ENCODE measurements at regions not wholly inside any gene's neighbourhood (a gene's known extent, or its start where the extent isn't known, plus 50 kb on each side); places are given as distances from the start of the nearest gene placed in this dataset.

- Histone ChIP-seq H3K9me3 (no peaks in the 10 kb centered on the region), H3K36me3 (no peaks in the 10 kb centered on the region), H3K27me3 (replicated peaks in 1 of 7) (peaks cover 0 to 69% (median 12%) of the 10 kb centered on the region in 7 donors), H3K27ac (no peak overlapping the region), H3K4me1 (no peaks in the 10 kb centered on the region), H3K4me3 (no peak overlapping the region)
- TF ChIP-seq POLR2AphosphoS5 (IDR thresholded peaks at IDR 0.05) (no peak), POLR2A (IDR thresholded peaks at IDR 0.05) (no peak)
- TF ChIP-seq, protein P1, sequence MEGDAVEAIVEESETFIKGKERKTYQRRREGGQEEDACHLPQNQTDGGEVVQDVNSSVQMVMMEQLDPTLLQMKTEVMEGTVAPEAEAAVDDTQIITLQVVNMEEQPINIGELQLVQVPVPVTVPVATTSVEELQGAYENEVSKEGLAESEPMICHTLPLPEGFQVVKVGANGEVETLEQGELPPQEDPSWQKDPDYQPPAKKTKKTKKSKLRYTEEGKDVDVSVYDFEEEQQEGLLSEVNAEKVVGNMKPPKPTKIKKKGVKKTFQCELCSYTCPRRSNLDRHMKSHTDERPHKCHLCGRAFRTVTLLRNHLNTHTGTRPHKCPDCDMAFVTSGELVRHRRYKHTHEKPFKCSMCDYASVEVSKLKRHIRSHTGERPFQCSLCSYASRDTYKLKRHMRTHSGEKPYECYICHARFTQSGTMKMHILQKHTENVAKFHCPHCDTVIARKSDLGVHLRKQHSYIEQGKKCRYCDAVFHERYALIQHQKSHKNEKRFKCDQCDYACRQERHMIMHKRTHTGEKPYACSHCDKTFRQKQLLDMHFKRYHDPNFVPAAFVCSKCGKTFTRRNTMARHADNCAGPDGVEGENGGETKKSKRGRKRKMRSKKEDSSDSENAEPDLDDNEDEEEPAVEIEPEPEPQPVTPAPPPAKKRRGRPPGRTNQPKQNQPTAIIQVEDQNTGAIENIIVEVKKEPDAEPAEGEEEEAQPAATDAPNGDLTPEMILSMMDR (IDR thresholded peaks at IDR 0.05 in 8 of 11, conservative IDR thresholded peaks at IDR 0.05 in 3 of 11) = no peak
- no peak for DNase-seq
- intact Hi-C loops (cut with DNase I; ENCODE audit: low total_unique reads) = no loop called here
- 85 to 92% (median 87%) methylated on average over 7 of the region's 7 CpGs for WGBS, 5 donors
Observed at GRCh38 chr9:93865245-93865644, 89.9 kb downstream of the BARX1 start.

DNA sequence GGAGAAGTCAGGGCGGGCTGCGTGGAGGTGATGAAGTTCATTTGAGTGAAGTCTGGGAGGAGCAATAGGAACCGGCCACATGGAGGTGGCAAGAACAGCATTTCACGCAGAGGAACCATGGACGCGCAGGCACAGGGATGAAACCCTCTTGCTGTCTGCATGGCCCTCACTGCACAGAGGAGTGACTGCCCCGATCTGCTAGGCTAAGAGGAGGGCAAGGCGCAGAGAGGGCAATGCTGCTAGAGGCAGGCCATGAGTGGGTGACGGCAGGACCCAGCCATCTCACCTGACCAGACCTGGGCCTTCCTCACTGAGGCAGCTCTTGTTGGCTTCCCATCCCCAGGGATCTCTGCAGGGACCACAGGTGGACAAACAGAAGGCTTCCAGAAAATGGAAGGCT is 90.3 kb downstream of the BARX1 start:
- Histone ChIP-seq H3K27me3 (replicated peaks in 1 of 7) (peaks cover 0 to 69% (median 16%) of the 10 kb centered on the region in 7 donors), H3K9me3 (no peaks in the 10 kb centered on the region), H3K4me3 (no peak overlapping the region), H3K36me3 (no peaks in the 10 kb centered on the region), H3K27ac (no peak overlapping the region), H3K4me1 (no peaks in the 10 kb centered on the region)
- intact Hi-C loops (cut with DNase I; ENCODE audit: low total_unique reads) = no loop called here
- TF ChIP-seq POLR2A (IDR thresholded peaks at IDR 0.05) (no peak), POLR2AphosphoS5 (IDR thresholded peaks at IDR 0.05) (no peak)
- TF ChIP-seq, protein P1 (IDR thresholded peaks at IDR 0.05 in 8 of 11, conservative IDR thresholded peaks at IDR 0.05 in 3 of 11) = no peak
- 82 to 91% (median 89%) methylated on average over 9 of the region's 9 CpGs for WGBS, 5 donors
- no peak for DNase-seq

DNA sequence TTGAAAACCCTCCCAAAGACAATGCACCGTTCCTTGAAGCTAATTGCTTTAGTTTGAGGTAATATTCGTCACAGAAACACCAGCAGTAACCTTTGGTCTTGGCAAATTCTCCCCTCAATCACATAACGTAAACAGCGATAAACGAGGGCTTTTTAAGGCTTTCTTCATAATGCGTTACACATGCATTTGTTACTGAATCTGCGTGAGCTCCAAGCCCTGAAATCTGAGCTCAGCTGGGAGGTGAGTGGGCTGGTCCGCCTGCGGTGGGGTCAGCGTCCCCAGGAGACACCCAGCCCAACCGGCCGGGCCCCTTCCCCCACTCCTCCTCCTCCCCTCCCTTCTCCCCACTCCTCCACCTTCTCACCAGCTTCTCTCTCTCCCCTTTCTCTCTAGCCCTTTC is 91.1 kb downstream of the BARX1 start:
- Histone ChIP-seq H3K27ac (no peak overlapping the region), H3K36me3 (no peaks in the 10 kb centered on the region), H3K4me3 (no peak overlapping the region), H3K27me3 (replicated peaks in 1 of 7) (peaks cover 0 to 70% (median 24%) of the 10 kb centered on the region in 7 donors), H3K4me1 (no peaks in the 10 kb centered on the region), H3K9me3 (no peaks in the 10 kb centered on the region)
- TF ChIP-seq POLR2A (IDR thresholded peaks at IDR 0.05) (no peak), POLR2AphosphoS5 (IDR thresholded peaks at IDR 0.05) (no peak)
- TF ChIP-seq, protein P1 (IDR thresholded peaks at IDR 0.05 in 8 of 11, conservative IDR thresholded peaks at IDR 0.05 in 3 of 11) = no peak
- DNase-seq = no peak
- intact Hi-C loops (cut with DNase I; ENCODE audit: low total_unique reads) = no loop called here
- 44 to 53% (median 44%) methylated on average over 12 of the region's 12 CpGs for WGBS, 5 donors

DNA sequence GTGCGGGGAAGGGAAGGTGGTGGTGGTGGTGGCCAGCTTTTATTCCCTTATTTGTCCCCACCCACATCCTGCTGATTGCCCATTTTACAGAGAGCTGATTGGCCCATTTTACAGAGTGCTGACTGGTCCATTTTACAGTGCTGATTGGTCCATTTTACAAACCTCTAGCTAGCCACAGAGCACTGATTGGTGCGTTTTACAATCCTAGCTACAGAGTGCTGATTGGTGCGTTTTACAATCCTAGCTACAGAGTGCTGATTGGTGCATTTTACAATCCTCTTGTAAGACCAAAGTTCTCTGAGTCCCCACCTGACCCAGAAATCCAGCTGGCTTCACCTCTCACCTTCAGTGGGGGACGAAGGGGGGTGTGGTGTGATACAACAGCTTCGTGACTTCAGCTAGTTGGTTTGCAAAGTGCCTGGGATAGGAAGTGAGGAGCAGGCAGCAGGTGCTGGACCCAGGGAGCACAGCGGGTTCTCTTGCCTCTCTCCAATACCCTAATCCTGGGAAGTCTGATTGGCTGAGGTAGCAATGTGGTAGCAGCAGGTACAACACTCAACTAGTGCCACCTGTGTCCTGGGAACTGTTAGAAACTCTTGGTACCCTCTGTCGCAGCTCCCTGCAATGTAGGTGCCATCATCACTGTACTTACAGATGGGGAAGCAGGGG is 92.1 kb downstream of the BARX1 start:
- WGBS, 5 donors = 77 to 96% (median 89%) methylated on average over 6 to 7 of the region's 7 CpGs
- Histone ChIP-seq H3K27me3 (replicated peaks in 1 of 7) (peaks cover 0 to 77% (median 24%) of the 10 kb centered on the region in 7 donors), H3K27ac (no peak overlapping the region), H3K36me3 (no peaks in the 10 kb centered on the region), H3K4me1 (no peaks in the 10 kb centered on the region), H3K4me3 (no peak overlapping the region), H3K9me3 (no peaks in the 10 kb centered on the region)
- DNase-seq = no peak
- intact Hi-C loops (cut with DNase I; ENCODE audit: low total_unique reads) = no loop called here
- TF ChIP-seq POLR2A (IDR thresholded peaks at IDR 0.05) = no peak
- TF ChIP-seq, protein P1 (IDR thresholded peaks at IDR 0.05 in 8 of 11, conservative IDR thresholded peaks at IDR 0.05 in 3 of 11) = no peak
- TF ChIP-seq POLR2AphosphoS5 (IDR thresholded peaks at IDR 0.05) = no peak

All from spleen (tissue), 11 donors.